Stimulated activated naive CD8-positive, alpha-beta T cell treated with anti-CD3 and anti-CD28 coated beads, Interleukin-15, Interleukin-2, amounts not matched to agents 100 U/mL and 50 U/mL, for 24 hours (primary cell): ENCODE measurements at regions not wholly inside any gene's neighbourhood (a gene's known extent, or its start where the extent isn't known, plus 50 kb on each side); places are given as distances from the start of the nearest gene placed in this dataset.

Experiments used
- ATAC-seq: fragments of 150-1000 bp; cut with Tn5 transposase; one replicate; pipeline ENCODE4 v1.10.0; 2021
- DNase-seq: peaks from one replicate; pipeline ENCODE4 v3.0.0; 2021

DNA sequence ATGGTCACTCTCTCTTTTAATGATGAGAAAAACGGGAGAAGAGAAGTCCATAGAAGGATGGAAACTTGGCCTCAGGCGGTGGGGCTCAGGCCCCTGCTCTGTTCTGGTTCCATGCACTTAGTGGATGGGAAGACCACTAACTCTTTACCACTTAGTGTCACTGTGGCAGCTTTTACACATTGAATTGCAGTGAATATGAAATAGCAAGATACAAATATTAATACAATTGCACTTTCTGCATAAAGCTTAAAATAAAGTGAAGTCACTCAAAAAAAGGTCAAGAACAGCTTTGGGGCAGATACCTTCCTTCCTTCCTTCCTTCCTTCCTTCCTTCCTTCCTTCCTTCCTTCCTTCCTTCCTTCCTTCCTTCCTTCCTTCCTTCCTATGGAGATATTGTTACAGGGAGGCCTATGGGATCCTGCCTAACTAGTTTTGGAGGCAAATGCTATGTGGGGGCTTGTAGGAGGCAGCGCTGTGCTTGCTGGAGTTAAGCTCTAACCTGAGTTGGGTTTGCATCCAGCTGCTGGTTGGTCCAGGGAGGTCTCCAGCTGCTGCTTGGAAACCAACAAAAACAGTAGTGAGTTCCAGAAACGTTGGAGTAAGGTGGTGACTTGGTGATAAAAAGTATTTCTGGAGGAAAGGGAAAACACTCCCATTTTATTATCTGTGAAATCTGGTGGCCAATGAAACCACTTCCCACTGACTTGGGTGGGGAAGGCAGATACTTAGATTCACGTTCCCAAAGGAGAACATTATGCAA lies 62.3 kb upstream of the NKX2-2 start:
- DNase-seq: no peak
- no peak for ATAC-seq

GRCh38 chr20:21575167-21575566 lies 61.3 kb upstream of the NKX2-2 start:
- no peak for ATAC-seq
- no peak for DNase-seq

DNA sequence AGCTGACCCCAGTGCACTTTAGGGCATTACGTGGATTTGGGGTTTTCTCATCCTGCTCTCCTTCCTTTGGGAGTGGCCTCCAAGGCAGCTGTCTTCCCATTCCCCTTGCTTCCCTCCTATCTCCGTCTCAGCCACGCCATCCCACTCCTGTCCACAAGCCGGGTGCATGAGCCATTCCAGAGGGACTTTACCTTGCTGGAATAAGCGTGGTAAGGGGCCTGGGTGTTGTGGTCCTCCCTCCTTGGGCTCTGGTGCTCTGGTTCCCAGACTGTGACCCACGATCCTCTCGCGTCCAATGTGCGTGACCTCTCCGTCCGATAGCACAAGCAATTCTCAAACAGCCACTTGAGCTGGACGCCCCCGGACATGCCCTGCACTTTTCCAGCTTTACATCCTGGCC lies 60.6 kb upstream of the NKX2-2 start:
- ATAC-seq (no peak), DNase-seq (no peak)

DNA sequence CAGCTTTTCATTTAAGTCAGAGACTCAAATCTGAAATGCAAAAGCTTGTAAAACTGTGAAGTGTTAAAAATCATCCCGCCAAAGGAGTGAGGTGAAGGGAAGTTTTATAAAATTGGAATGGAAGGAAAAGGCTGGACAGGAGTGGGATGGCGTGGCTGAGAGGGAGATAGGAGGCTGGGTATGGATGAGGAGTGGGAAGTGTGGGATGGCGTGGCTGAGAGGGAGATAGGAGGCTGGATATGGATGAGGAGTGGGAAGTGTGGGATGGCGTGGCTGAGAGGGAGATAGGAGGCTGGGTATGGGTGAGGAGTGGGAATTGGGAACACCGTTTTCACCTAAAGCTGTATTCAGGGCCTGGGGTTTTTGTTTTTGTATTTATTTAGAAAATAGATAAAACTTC lies 59.4 kb upstream of the NKX2-2 start:
- ATAC-seq (no peak), DNase-seq (no peak)

DNA sequence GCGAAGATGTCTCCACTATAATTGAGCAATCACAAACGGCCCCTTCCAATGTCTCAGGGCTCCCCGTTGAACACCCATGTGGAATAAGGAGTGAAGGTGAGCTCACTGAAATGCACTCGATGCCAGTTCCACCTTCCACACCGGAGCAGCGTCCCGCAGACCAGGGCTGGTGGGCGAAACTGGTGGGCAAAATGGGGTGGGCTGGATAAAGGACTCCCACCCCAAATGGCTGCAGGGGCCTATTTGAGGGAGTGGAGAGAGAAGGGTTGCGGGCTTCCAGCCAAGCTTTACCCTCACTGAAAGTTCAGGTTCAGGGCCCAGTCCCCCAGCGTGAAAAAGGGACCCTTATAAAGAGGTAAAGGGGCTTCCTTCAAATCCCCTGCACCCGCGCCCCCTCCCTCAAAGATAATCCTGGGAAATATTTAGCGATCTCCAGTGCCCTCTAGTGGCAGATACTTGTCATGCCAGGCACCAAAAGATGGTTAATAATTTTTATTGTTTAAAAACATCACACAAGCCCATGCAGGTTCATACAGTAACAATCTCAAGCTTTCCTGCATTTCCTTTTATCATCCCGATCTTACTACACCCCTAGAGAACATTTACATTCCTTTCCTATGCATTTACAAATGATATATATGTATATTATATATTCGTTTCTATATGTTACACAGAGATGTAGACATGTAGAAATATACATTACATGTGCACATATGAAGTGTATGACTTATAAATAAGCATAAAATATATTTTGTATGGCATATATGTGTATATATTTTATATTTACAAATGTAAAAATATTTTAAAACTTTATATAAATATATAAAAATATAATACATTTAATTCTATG lies 58.2 kb upstream of the NKX2-2 start:
- DNase-seq (no peak), ATAC-seq (no peak)

GRCh38 chr20:21570285-21570992 lies 56.6 kb upstream of the NKX2-2 start:
- no peak for ATAC-seq
- no peak for DNase-seq

GRCh38 chr20:21569586-21569985 lies 55.7 kb upstream of the NKX2-2 start:
- DNase-seq (no peak), ATAC-seq (no peak)

DNA sequence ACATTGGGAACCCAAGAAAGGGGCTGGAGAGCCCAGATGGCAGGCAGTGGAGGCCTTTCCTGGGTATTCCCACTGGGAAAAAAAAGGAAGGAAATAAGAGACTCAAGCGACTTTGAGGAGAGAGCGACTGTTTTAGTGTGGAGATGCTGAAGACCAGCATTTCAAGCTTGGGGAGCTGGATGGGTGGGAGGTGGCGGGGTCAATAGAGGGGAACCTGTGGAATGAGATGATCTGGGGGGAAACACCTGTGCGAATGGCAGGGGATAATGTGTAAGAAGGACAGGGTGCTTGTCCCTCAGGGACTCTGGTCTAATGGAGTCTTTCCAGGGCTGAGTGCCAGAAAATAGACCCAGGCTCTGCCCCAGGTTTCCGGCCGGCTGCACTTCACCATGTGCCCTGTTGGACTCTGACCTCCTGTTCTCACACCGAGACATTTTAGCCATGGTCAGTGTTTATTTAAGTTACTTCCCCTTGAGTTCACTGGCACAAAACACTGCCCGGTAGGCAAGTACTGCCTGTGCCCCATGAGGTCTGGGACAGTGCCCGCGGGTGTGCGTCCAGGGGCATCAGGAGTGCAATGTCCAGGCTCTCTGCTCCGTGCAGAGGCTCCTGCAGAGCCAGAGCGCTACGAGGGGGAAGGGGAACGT lies 50.4 kb upstream of the NKX2-2 start:
- ATAC-seq (no peak), DNase-seq (no peak)
